ENCODE measurements at regions not wholly inside any gene's neighbourhood (a gene's known extent, or its start where the extent isn't known, plus 50 kb on each side); places are given as distances from the start of the nearest gene placed in this dataset.

DNA sequence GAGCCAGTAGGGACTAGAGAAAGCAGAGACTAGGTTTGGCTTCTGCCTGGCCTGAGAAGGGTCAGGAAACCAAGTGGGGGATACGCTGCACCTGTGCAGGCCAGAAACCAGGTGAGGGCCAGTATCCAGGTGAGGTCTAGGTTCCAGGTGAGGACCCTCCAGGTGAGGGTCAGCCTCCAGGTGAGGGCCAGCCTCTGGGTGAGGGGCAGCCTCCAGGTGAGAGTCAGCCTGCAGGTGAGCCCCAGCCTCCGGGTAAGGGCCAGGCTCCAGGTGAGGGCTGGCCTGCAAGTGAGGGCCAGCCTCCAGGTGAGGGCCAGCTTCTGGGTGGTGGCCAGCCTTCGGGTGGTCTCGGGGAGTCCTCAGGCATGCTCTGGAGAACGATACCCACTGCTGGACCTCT lies 238.8 kb downstream of the USP46 start:
- TF ChIP-seq TAF1 (IDR thresholded peaks at IDR 0.05; ENCODE audit: low read depth, low read length) (no peak), EP300 (IDR thresholded peaks at IDR 0.05; ENCODE audit: borderline replicate concordance in 1 of 2, low read depth in 2 of 2, low read length in 2 of 2) (no peak), SUZ12 (IDR thresholded peaks at IDR 0.05; ENCODE audit: low read length) (no peak), CHD2 (IDR thresholded peaks at IDR 0.05; ENCODE audit: low read length) (no peak), SIN3A (conservative IDR thresholded peaks at IDR 0.05 in 1 of 2, IDR thresholded peaks at IDR 0.05 in 1 of 2; ENCODE audit: low read depth in 1 of 2, low read length in 2 of 2) (no peak), SP1 (IDR thresholded peaks at IDR 0.05; ENCODE audit: low read depth, low read length) (no peak), EZH2 (IDR thresholded peaks at IDR 0.05; ENCODE audit: low read depth, low read length, severe bottlenecking) (no peak), CEBPB (IDR thresholded peaks at IDR 0.05; ENCODE audit: low read depth, low read length) (no peak), BRCA1 (IDR thresholded peaks at IDR 0.05; ENCODE audit: low read depth, low read length) (no peak)
- TF ChIP-seq, protein P1, sequence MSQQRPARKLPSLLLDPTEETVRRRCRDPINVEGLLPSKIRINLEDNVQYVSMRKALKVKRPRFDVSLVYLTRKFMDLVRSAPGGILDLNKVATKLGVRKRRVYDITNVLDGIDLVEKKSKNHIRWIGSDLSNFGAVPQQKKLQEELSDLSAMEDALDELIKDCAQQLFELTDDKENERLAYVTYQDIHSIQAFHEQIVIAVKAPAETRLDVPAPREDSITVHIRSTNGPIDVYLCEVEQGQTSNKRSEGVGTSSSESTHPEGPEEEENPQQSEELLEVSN (IDR thresholded peaks at IDR 0.05), result no peak
- TF ChIP-seq, protein P2, sequence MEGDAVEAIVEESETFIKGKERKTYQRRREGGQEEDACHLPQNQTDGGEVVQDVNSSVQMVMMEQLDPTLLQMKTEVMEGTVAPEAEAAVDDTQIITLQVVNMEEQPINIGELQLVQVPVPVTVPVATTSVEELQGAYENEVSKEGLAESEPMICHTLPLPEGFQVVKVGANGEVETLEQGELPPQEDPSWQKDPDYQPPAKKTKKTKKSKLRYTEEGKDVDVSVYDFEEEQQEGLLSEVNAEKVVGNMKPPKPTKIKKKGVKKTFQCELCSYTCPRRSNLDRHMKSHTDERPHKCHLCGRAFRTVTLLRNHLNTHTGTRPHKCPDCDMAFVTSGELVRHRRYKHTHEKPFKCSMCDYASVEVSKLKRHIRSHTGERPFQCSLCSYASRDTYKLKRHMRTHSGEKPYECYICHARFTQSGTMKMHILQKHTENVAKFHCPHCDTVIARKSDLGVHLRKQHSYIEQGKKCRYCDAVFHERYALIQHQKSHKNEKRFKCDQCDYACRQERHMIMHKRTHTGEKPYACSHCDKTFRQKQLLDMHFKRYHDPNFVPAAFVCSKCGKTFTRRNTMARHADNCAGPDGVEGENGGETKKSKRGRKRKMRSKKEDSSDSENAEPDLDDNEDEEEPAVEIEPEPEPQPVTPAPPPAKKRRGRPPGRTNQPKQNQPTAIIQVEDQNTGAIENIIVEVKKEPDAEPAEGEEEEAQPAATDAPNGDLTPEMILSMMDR (IDR thresholded peaks at IDR 0.05; ENCODE audit: control extremely low read depth in 1 of 3, insufficient read depth in 1 of 3, low read depth in 1 of 3, low read length in 3 of 3), result no peak

Measured in H1 (cell line).